SK-N-SH (cell line): ENCODE measurements at regions not wholly inside any gene's neighbourhood (a gene's known extent, or its start where the extent isn't known, plus 50 kb on each side); places are given as distances from the start of the nearest gene placed in this dataset.
"Not testable (repeated sequence)": the region's sequence is repeated elsewhere in the genome, so short reads cannot be mapped to it uniquely, and the experiment has no call there.

Source experiments
- CHD2 ChIP-seq: fragments of 150-350 bp; IDR thresholded peaks from 2 replicates; pipeline ENCODE4 v1.6.1; 2018; ENCODE audit warnings: low read length; ENCODE audit not compliant: partially characterized antibody
- EP300 ChIP-seq, 2 experiments: IDR thresholded peaks; 2 replicates each; pipeline versions ENCODE4 v1.4.0 to v1.6.1; 2012; ENCODE audit warnings: borderline replicate concordance in 1 of 2, low read depth in 1 of 2, low read length in 1 of 2
- FOXM1 ChIP-seq: IDR thresholded peaks from 2 replicates; pipeline ENCODE4 v1.4.0; 2012; ENCODE audit warnings: low read depth, mild to moderate bottlenecking
- GABPA ChIP-seq: IDR thresholded peaks from 2 replicates; pipeline ENCODE4 v1.4.0; 2012; ENCODE audit warnings: low read depth, mild to moderate bottlenecking
- JUND ChIP-seq: IDR thresholded peaks from 2 replicates; pipeline ENCODE4 v1.4.0; 2012
- POLR2AphosphoS5 ChIP-seq: IDR thresholded peaks from 2 replicates; pipeline ENCODE4 v1.6.1; 2012; ENCODE audit warnings: low read depth, low read length
- RAD21 ChIP-seq: IDR thresholded peaks from 2 replicates; pipeline ENCODE4 v1.6.1; 2012; ENCODE audit warnings: mild to moderate bottlenecking, low read length
- RFX5 ChIP-seq: IDR thresholded peaks from 2 replicates; pipeline ENCODE4 v1.6.1; 2012; ENCODE audit warnings: mild to moderate bottlenecking, improper control_type of control experiment, low read length
- RXRA ChIP-seq: IDR thresholded peaks from 2 replicates; pipeline ENCODE4 v1.4.0; 2012; ENCODE audit warnings: low read depth, mild to moderate bottlenecking, borderline replicate concordance
- TAF1 ChIP-seq: IDR thresholded peaks from 2 replicates; pipeline ENCODE4 v1.6.1; 2012; ENCODE audit warnings: low read depth, mild to moderate bottlenecking, low read length, moderate library complexity, borderline replicate concordance
- TCF12 ChIP-seq: IDR thresholded peaks from 2 replicates; pipeline ENCODE4 v1.4.0; 2012
- TEAD4 ChIP-seq: IDR thresholded peaks from 2 replicates; pipeline ENCODE4 v1.4.0; 2012; ENCODE audit warnings: mild to moderate bottlenecking, borderline replicate concordance; ENCODE audit not compliant: insufficient read depth
- TF ChIP-seq, protein P1 (sequence below): fragments of 200-600 bp; sonication (generic); IDR thresholded peaks from 2 replicates; pipeline ENCODE4 v1.6.1; 2017; ENCODE audit warnings: antibody characterized with exemption, mild to moderate bottlenecking, moderate library complexity
- TF ChIP-seq, protein P2 (sequence below): IDR thresholded peaks from 2 replicates; pipeline ENCODE4 v1.6.1; 2012; ENCODE audit warnings: mild to moderate bottlenecking, low read depth, low read length, moderate library complexity

DNA sequence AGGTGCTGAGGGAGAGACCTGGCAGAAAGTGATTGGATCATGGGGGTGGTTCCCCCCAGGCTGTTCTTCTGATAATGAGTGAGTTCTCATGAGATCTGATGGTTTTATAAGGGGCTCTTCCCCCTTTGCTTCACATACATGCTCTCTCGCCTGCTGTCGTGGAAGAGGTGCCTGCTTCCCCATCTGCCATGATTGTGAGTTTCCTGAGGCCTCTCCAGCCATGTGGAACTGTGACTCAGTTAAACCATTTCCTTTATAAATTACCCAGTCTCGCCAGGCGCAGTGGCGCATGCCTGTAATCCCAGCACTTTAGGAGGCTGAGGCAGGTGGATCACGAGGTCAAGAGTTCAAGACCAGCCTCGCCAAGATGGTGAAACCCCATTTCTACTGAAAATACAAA lies 154.5 kb downstream of the LMLN start:
- TF ChIP-seq RAD21; TEAD4; TAF1; EP300 (IDR thresholded peaks at IDR 0.05; ENCODE audit: borderline replicate concordance in 1 of 2, low read depth in 1 of 2, low read length in 1 of 2); GABPA; TCF12; FOXM1; RFX5; JUND; POLR2AphosphoS5; RXRA; CHD2: not testable (repeated sequence)
- TF ChIP-seq, protein P1, sequence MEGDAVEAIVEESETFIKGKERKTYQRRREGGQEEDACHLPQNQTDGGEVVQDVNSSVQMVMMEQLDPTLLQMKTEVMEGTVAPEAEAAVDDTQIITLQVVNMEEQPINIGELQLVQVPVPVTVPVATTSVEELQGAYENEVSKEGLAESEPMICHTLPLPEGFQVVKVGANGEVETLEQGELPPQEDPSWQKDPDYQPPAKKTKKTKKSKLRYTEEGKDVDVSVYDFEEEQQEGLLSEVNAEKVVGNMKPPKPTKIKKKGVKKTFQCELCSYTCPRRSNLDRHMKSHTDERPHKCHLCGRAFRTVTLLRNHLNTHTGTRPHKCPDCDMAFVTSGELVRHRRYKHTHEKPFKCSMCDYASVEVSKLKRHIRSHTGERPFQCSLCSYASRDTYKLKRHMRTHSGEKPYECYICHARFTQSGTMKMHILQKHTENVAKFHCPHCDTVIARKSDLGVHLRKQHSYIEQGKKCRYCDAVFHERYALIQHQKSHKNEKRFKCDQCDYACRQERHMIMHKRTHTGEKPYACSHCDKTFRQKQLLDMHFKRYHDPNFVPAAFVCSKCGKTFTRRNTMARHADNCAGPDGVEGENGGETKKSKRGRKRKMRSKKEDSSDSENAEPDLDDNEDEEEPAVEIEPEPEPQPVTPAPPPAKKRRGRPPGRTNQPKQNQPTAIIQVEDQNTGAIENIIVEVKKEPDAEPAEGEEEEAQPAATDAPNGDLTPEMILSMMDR: not testable (repeated sequence)
- TF ChIP-seq, protein P2, sequence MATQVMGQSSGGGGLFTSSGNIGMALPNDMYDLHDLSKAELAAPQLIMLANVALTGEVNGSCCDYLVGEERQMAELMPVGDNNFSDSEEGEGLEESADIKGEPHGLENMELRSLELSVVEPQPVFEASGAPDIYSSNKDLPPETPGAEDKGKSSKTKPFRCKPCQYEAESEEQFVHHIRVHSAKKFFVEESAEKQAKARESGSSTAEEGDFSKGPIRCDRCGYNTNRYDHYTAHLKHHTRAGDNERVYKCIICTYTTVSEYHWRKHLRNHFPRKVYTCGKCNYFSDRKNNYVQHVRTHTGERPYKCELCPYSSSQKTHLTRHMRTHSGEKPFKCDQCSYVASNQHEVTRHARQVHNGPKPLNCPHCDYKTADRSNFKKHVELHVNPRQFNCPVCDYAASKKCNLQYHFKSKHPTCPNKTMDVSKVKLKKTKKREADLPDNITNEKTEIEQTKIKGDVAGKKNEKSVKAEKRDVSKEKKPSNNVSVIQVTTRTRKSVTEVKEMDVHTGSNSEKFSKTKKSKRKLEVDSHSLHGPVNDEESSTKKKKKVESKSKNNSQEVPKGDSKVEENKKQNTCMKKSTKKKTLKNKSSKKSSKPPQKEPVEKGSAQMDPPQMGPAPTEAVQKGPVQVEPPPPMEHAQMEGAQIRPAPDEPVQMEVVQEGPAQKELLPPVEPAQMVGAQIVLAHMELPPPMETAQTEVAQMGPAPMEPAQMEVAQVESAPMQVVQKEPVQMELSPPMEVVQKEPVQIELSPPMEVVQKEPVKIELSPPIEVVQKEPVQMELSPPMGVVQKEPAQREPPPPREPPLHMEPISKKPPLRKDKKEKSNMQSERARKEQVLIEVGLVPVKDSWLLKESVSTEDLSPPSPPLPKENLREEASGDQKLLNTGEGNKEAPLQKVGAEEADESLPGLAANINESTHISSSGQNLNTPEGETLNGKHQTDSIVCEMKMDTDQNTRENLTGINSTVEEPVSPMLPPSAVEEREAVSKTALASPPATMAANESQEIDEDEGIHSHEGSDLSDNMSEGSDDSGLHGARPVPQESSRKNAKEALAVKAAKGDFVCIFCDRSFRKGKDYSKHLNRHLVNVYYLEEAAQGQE: not testable (repeated sequence)
